ENCODE measurements at regions not wholly inside any gene's neighbourhood (a gene's known extent, or its start where the extent isn't known, plus 50 kb on each side); places are given as distances from the start of the nearest gene placed in this dataset.

DNA sequence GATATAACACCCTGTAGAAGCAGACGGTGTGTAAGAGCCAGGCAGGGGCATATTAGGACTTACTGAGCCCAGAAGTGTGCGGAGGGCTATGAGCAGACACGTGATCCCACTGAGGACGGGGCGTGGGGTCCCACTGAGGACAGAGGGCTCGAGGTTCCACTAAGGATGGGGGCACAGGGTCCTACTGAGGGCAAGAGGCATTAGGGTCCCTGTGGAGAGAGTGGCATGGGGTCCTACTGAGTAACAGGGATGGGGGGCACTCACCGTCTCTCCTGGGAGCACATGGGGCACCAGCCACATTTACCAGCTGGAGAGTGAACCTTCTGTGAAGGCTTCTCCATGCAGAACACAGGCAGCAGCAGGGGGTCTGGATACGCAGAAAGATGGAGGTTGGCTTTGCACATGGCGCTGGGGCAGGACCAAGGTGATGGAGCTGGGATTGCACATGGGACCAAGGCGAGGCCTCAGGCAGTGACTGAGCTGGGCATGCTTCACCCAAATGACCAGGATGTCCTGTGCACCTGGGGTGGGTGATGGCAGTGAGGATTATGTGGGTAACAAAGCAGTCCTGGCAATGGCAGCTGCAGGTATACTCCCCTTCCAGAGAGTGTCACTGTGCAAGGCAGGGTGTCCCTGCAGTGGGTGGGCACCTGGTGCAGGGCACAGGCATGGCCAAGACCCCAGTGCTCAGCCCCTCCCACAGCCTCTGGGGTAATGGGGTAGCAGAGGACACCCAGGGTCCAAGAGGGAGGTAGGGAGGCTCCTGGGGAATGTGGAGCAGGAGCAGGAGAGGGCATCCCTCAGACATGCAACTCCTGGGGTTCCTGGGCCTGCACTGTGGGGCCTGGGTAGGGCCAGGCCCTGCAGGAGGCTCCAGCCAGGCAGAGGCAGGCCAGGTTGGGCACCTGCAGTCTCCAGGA, 278.1 kb downstream of the TCERG1L start:
- POLR2A ChIA-PET (ENCODE audit: unreplicated experiment), result no interaction called here
- CTCF ChIA-PET, result no interaction called here
- TF ChIP-seq EZH2 (IDR thresholded peaks at IDR 0.05; ENCODE audit: low read length, unreplicated experiment), result no peak
- no peak for TF ChIP-seq CTCF (conservative IDR thresholded peaks at IDR 0.05; ENCODE audit: low read depth, low read length)
- no peak for TF ChIP-seq EZH2phosphoT487 (IDR thresholded peaks at IDR 0.05; ENCODE audit: borderline replicate concordance, low read length)
- H3K27ac ChIP-seq (ENCODE audit: low read length), result no peak overlapping the region
- H3K36me3 ChIP-seq (ENCODE audit: low read depth, low read length), result no peaks in the 10 kb centered on the region
- no peaks in the 10 kb centered on the region for H3K79me2 ChIP-seq (ENCODE audit: low read length)
- H3F3A ChIP-seq (ENCODE audit: low read length, unreplicated experiment), result no peaks in the 10 kb centered on the region
- BruUV-seq (replicated peaks), result no TSS peak
- no peak for ATAC-seq
- H3K4me2 ChIP-seq (ENCODE audit: low read length), result no peak overlapping the region
- intact Hi-C loops (cut with micrococcal nuclease), result no loop called here
- H3K9me2 ChIP-seq (replicated peaks; ENCODE audit: low read length), result no peaks in the 10 kb centered on the region
- no peak for DNase-seq
- no peak overlapping the region for H2AFZ ChIP-seq (ENCODE audit: low read length)
- no peaks in the 10 kb centered on the region for H4K20me1 ChIP-seq (ENCODE audit: low read length)
- no peak overlapping the region for H3K4me3 ChIP-seq (ENCODE audit: low read length)
- no peaks in the 10 kb centered on the region for H3K9me3 ChIP-seq (ENCODE audit: low read length)
- H3K4me1 ChIP-seq (ENCODE audit: insufficient read depth, low read length), result no peaks in the 10 kb centered on the region
- no peak overlapping the region for H3K9ac ChIP-seq (ENCODE audit: low read length)
- H3K27me3 ChIP-seq (ENCODE audit: low read length), result no peaks in the 10 kb centered on the region

GRCh38 chr10:131034451-131034850, 277.1 kb downstream of the TCERG1L start:
- Histone ChIP-seq H3K4me1 (ENCODE audit: insufficient read depth, low read length) (no peaks in the 10 kb centered on the region), H3K9me3 (ENCODE audit: low read length) (no peaks in the 10 kb centered on the region), H4K20me1 (ENCODE audit: low read length) (no peaks in the 10 kb centered on the region), H3K27me3 (ENCODE audit: low read length) (no peaks in the 10 kb centered on the region), H3K4me2 (ENCODE audit: low read length) (no peak overlapping the region), H3K79me2 (ENCODE audit: low read length) (no peaks in the 10 kb centered on the region), H3K36me3 (ENCODE audit: low read depth, low read length) (no peaks in the 10 kb centered on the region), H3F3A (ENCODE audit: low read length, unreplicated experiment) (no peaks in the 10 kb centered on the region), H3K27ac (ENCODE audit: low read length) (no peak overlapping the region), H2AFZ (ENCODE audit: low read length) (no peak overlapping the region), H3K9me2 (replicated peaks; ENCODE audit: low read length) (no peaks in the 10 kb centered on the region), H3K4me3 (ENCODE audit: low read length) (no peak overlapping the region), H3K9ac (ENCODE audit: low read length) (no peak overlapping the region)
- DNase-seq (no peak), ATAC-seq (no peak)
- POLR2A ChIA-PET (ENCODE audit: unreplicated experiment), result no interaction called here
- no TSS peak for BruUV-seq (replicated peaks)
- intact Hi-C loops (cut with micrococcal nuclease), result no loop called here
- TF ChIP-seq CTCF (conservative IDR thresholded peaks at IDR 0.05; ENCODE audit: low read depth, low read length), result no peak
- TF ChIP-seq EZH2phosphoT487 (IDR thresholded peaks at IDR 0.05; ENCODE audit: borderline replicate concordance, low read length), result no peak
- TF ChIP-seq EZH2 (IDR thresholded peaks at IDR 0.05; ENCODE audit: low read length, unreplicated experiment), result no peak
- CTCF ChIA-PET, result no interaction called here

- ChIA-PET POLR2A (ENCODE audit: unreplicated experiment) (no interaction called here), CTCF (no interaction called here)
- H3K9me2 ChIP-seq (replicated peaks; ENCODE audit: low read length), result no peaks in the 10 kb centered on the region
- H3K27ac ChIP-seq (ENCODE audit: low read length), result no peak overlapping the region
- no peak overlapping the region for H2AFZ ChIP-seq (ENCODE audit: low read length)
- no peaks in the 10 kb centered on the region for H3K27me3 ChIP-seq (ENCODE audit: low read length)
- no peaks in the 10 kb centered on the region for H3K9me3 ChIP-seq (ENCODE audit: low read length)
- intact Hi-C loops (cut with micrococcal nuclease), result no loop called here
- no peak for TF ChIP-seq EZH2phosphoT487 (IDR thresholded peaks at IDR 0.05; ENCODE audit: borderline replicate concordance, low read length)
- TF ChIP-seq EZH2 (IDR thresholded peaks at IDR 0.05; ENCODE audit: low read length, unreplicated experiment), result no peak
- no peak for TF ChIP-seq CTCF (conservative IDR thresholded peaks at IDR 0.05; ENCODE audit: low read depth, low read length)
- H3K4me3 ChIP-seq (ENCODE audit: low read length), result no peak overlapping the region
- no peaks in the 10 kb centered on the region for H3K36me3 ChIP-seq (ENCODE audit: low read depth, low read length)
- ATAC-seq (no peak), DNase-seq (no peak)
- H3K79me2 ChIP-seq (ENCODE audit: low read length), result no peaks in the 10 kb centered on the region
- BruUV-seq (replicated peaks), result no TSS peak
- H3K4me1 ChIP-seq (ENCODE audit: insufficient read depth, low read length), result no peaks in the 10 kb centered on the region
- H3K4me2 ChIP-seq (ENCODE audit: low read length), result no peak overlapping the region
- no peak overlapping the region for H3K9ac ChIP-seq (ENCODE audit: low read length)
- H4K20me1 ChIP-seq (ENCODE audit: low read length), result no peaks in the 10 kb centered on the region
- no peaks in the 10 kb centered on the region for H3F3A ChIP-seq (ENCODE audit: low read length, unreplicated experiment)
Measured at GRCh38 chr10:131035779-131036178, 275.7 kb downstream of the TCERG1L start.
